CD14-positive monocyte (primary cell): ENCODE measurements at regions not wholly inside any gene's neighbourhood (a gene's known extent, or its start where the extent isn't known, plus 50 kb on each side); places are given as distances from the start of the nearest gene placed in this dataset. TPM values are rescaled to one million over a fixed set of nuclear protein-coding genes. Genes with fewer than 3 reads are reported as not detected.

Experiments used
- small RNA-seq: library from RNA; depleted of rRNA; stranded (forward); fragments of <200 nt; gene quantifications from one replicate; pipeline ENCODE3, GENCODE V24; 2012; ENCODE audit warnings: low read depth; ENCODE audit not compliant: insufficient read length

Small RNA genes lying in the stretch of these regions (small RNA-seq; reads per million reads assigned to genes)
- gene AC024581.2: not detected
- gene RNU6-1232P: not detected
